ENCODE measurements at regions not wholly inside any gene's neighbourhood (a gene's known extent, or its start where the extent isn't known, plus 50 kb on each side); places are given as distances from the start of the nearest gene placed in this dataset.

GRCh38 chr5:109250080-109250479 lies 159.7 kb downstream of the PJA2 start:
- DNase-seq (ENCODE audit: low read depth, low spot score) (no peak), ATAC-seq (no peak)
- no TSS peak for BruUV-seq (replicated peaks)
- no peaks in the 10 kb centered on the region for H3K27me3 ChIP-seq (ENCODE audit: control insufficient read depth, insufficient read depth, low read length)
- TF ChIP-seq REST (IDR thresholded peaks at IDR 0.05; ENCODE audit: insufficient read depth in 1 of 2, low read depth in 2 of 2, low read length in 1 of 2) (no peak), POLR2AphosphoS5 (IDR thresholded peaks at IDR 0.05; ENCODE audit: low read depth, low read length) (no peak), SIN3A (IDR thresholded peaks at IDR 0.05; ENCODE audit: borderline replicate concordance, insufficient read depth, low read depth, low read length) (no peak), CTCF (IDR thresholded peaks at IDR 0.05) (no peak), TCF7L2 (IDR thresholded peaks at IDR 0.05; ENCODE audit: low read depth, low read length) (no peak)
- no peaks in the 10 kb centered on the region for H3K4me1 ChIP-seq (ENCODE audit: control insufficient read depth, insufficient read depth, low read length)
- intact Hi-C loops (cut with micrococcal nuclease; ENCODE audit: unreplicated experiment): no loop called here
- H3K4me3 ChIP-seq (ENCODE audit: low read depth in 2 of 2, low read length in 2 of 2): no peak overlapping the region
- POLR2A ChIA-PET: no interaction called here
- H3K27ac ChIP-seq (ENCODE audit: low read length): no peak overlapping the region
- no peaks in the 10 kb centered on the region for H3K9me3 ChIP-seq (ENCODE audit: control insufficient read depth, insufficient read depth, low read depth, low read length)
- no peaks in the 10 kb centered on the region for H3K36me3 ChIP-seq (ENCODE audit: control insufficient read depth, insufficient read depth, low read length)
- in situ Hi-C loops (cut with HindIII; ENCODE audit: low pct_unique_long_range_greater_than_20kb, low sequenced_read_pairs): no loop called here
- CTCF ChIA-PET: no interaction called here

GRCh38 chr5:109249126-109249525 lies 160.6 kb downstream of the PJA2 start:
- Histone ChIP-seq H3K4me1 (ENCODE audit: control insufficient read depth, insufficient read depth, low read length) (no peaks in the 10 kb centered on the region), H3K36me3 (ENCODE audit: control insufficient read depth, insufficient read depth, low read length) (no peaks in the 10 kb centered on the region), H3K9me3 (ENCODE audit: control insufficient read depth, insufficient read depth, low read depth, low read length) (no peaks in the 10 kb centered on the region), H3K27me3 (ENCODE audit: control insufficient read depth, insufficient read depth, low read length) (no peaks in the 10 kb centered on the region), H3K27ac (ENCODE audit: low read length) (no peak overlapping the region), H3K4me3 (ENCODE audit: low read depth in 2 of 2, low read length in 2 of 2) (no peak overlapping the region)
- no peak for TF ChIP-seq POLR2AphosphoS5 (IDR thresholded peaks at IDR 0.05; ENCODE audit: low read depth, low read length)
- ChIA-PET POLR2A (no interaction called here), CTCF (no interaction called here)
- in situ Hi-C loops (cut with HindIII; ENCODE audit: low pct_unique_long_range_greater_than_20kb, low sequenced_read_pairs) (no loop called here), intact Hi-C loops (cut with micrococcal nuclease; ENCODE audit: unreplicated experiment) (no loop called here)
- BruUV-seq (replicated peaks): no TSS peak
- DNase-seq (ENCODE audit: low read depth, low spot score): no peak
- ATAC-seq: no peak

GRCh38 chr5:109247986-109248385 lies 161.8 kb downstream of the PJA2 start:
- intact Hi-C loops (cut with micrococcal nuclease; ENCODE audit: unreplicated experiment): no loop called here
- Histone ChIP-seq H3K27me3 (ENCODE audit: control insufficient read depth, insufficient read depth, low read length) (no peaks in the 10 kb centered on the region), H3K4me1 (ENCODE audit: control insufficient read depth, insufficient read depth, low read length) (no peaks in the 10 kb centered on the region), H3K27ac (ENCODE audit: low read length) (no peak overlapping the region), H3K36me3 (ENCODE audit: control insufficient read depth, insufficient read depth, low read length) (no peaks in the 10 kb centered on the region), H3K4me3 (ENCODE audit: low read depth in 2 of 2, low read length in 2 of 2) (no peak overlapping the region), H3K9me3 (ENCODE audit: control insufficient read depth, insufficient read depth, low read depth, low read length) (no peaks in the 10 kb centered on the region)
- no TSS peak for BruUV-seq (replicated peaks)
- in situ Hi-C loops (cut with HindIII; ENCODE audit: low pct_unique_long_range_greater_than_20kb, low sequenced_read_pairs): no loop called here
- ATAC-seq (no peak), DNase-seq (ENCODE audit: low read depth, low spot score) (no peak)
- ChIA-PET POLR2A (no interaction called here), CTCF (no interaction called here)
- no peak for TF ChIP-seq POLR2AphosphoS5 (IDR thresholded peaks at IDR 0.05; ENCODE audit: low read depth, low read length)
- no peak for TF ChIP-seq CTCF (IDR thresholded peaks at IDR 0.05)

All from Panc1 (cell line).